GM19238 (cell line): ENCODE measurements at regions not wholly inside any gene's neighbourhood (a gene's known extent, or its start where the extent isn't known, plus 50 kb on each side); places are given as distances from the start of the nearest gene placed in this dataset.

Experiments
- DNase-seq: peaks from one replicate; pipeline ENCODE4 v3.0.0; 2011; ENCODE audit warnings: low spot score; ENCODE audit not compliant: insufficient read length

DNA sequence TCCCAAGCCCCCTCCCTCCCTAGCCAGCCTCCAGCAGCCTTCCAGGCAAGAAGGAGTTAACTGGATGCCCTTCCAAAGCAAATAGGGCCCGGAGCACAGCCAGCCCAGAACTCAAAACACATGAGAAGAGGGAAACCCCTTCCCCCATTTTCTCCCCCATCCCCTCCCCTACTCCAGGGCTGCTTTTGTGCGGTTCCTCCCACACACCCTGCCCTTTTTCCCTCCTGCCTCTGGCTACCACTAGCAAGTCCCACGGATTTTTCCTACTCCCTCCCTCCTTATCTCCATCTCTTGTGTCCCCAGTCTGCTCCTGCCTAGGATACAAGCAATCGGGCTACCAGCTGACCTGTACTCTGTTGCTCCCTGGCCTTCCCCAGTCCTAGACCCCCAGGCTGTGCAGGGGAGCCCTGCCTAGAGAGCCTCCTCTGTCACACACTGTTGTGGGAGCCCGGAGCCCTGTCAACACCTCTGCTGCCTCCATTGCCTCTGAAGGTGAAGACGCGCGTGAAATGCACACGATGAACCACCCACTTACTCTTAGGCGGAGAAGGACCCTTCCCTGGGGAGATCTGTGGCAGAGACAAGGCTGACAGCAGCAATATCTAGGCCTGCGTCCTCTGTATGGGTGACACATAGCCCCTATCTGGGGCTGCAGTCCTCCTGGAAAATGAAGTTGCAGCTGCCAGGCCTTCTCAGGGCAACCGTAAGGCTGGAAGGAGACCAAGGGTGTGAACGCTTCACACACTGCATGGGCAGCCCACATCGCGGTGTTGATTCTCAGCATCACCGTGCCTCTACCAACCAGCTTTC, 282.8 kb downstream of the MN1 start:
- DNase-seq = no peak

DNA sequence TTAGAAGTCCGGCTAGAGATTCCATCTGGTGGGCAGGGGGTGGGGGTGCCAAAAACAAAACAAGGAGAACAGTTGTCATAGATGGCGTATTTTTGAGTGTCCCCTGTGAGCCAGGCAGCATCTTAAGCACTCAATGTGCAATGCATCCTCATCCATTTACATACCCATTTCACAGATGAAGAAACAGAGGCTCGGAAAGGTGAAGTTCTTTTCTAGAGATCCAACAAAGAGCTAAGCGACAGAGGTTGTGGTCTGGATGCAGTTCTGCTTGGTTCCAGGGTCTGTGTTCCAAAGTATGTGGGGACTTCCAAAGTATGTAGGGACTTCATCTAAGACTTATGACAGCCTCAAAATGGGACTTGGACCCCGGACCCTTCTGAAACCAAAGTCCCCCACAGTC, 277.8 kb downstream of the MN1 start:
- no peak for DNase-seq

DNA sequence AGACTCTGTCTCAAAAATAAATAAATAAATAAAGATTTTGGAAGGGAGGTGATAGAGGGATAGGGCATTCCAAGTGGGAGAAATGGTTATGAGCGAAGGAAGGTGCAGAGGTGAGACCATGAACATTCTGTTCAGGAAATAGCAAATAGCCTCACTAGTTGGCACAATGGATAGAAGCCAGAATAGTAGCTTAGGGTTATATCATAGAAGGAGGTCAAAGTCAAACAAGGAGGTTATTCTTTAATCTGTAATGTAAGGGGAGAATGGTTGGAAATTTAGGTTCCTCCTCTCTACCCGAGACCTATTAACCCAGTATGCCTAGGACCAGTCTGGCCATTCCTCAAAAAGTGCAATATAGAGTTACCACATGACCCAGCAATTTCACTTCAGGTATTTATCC, 275.8 kb downstream of the MN1 start:
- no peak for DNase-seq

DNA sequence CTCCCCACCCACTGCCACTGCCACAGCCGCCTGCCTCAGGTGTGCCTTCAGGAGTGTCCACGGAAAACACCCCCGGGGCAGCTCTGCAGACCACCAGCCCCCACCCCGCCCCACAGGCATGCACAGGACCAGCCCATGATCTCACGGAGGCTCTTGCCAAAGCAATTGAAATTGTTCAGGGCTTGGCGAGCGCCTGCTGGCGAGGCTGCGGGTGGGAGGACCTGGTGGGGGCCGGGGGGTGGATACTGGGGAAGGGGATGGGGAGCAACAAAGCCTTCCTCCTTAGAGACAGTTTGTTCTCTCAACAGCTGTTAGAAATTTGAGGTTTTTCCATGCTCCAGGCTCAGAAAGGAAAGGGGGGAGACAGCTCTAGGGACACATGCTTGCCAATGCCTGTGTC, 274.7 kb downstream of the MN1 start:
- DNase-seq = no peak

DNA sequence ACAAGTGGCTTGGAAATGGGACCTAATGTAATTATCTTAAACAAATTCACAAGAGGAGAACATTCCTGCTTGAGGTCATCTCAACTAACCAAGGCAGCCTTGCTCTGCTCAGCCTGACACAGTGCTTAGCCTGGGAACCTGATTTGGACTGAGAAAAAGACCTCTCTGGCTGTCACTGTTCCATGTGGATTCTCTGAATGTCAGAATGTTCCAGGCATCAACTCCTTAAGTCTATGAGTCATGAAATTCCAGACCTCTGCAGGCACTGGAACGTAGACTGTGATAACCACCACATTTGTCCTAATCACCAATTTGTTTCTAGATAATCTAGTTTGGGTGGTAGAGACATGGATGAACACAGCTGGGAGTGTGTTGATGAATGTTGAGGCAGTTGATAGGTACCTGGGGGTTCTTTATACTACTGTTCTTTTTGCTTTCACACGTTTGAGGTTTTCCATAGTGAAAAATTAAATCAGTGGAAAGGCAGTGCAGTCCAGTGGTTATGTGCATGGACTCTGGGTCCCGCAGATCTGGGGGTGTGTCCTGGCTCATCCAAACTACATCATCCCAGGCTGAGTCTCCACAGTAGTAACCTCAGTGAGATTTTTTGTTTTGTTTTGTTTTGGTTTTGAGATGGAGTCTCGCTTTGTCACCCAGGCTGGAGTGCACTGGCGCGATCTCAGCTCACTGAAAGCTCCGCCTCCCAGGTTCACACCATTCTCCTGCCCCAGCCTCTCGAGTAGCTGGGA, 269.6 kb downstream of the MN1 start:
- no peak for DNase-seq

DNA sequence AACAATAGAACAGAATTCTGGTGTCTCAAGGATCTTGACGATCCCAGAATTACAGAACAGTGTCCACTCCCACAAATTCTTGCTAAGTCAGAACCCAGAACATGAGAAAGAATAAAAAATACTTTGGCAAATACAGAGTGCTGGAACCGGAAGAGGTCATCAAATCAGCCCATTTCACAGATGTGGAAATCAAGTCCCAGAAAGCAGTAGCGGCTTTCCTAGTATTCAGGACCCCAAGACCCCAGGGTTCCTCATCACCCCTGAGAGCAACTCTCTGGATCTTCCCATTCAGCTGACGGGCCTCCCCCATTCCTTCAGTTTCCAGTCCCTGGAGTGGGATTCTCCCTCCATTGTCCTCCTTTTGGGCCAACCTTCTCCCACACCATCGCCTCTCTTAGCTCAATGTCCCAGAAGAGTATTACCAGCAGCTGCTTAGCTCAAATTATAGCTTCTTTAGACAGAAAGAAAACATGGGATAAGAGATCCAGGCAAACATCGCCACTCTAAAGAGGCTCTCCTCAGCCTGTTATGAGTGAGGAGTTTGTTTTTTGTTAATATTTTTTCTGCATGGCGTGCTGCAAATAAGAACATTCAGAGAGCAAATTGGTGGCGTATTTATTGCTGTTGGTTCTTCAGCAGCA, 268.3 kb downstream of the MN1 start:
- DNase-seq = no peak

DNA sequence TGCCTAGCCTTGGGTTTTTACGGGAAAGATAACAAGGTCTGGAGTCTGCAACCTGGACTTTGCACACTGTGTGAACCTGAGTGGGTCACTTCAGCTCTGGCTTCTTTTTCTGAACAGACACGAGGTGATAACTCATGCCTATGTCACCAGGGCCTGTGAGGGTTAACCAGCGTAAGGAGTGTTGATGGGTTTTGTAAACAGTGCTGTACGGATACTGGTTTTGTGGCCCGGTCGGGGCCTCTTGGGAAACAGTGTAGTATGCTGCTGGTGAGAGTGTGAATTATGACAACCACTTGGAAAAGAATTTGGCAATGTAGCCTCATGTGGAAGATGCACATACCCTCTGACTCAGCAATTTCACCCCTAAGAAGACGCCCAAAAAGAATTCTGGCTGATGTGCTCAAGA, 266.8 kb downstream of the MN1 start:
- no peak for DNase-seq

DNA sequence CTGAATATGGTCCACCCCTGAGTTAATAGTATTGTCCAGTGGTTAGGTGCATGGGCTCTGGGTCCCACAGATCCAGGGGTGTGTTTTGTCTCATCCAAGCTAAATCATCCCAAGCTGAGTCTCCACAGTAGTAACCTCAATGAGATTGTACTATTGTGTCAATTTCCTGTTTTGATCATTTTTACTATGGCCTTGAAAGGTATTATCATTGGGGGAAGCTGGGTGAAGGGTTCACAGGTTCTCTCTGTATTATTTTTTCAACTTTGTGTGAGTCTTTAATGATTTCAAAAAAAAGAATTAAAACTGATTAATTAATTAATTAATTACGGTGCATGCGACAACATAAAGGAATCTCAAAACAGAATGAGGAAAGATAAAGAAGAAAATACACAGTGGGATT, 266.1 kb downstream of the MN1 start:
- DNase-seq = no peak

DNA sequence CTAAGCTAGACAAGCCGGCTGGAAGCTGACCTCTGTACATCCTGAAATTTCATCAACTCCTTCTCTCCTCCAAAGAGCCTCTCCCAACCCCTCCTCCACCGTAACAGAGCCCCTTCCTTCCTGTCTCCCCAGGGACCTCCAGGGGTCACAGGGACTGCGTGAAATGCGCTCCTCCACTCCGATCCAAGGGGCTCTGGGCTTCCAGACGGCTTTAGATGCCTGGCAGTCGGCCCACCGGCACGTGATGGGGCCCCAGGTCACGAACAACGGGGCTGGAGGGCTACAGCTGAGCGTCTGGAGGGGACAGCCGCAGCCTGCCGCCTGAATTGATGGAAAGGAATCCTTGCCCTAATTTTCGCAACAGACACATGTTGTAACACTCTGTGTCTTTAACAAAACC, 264.1 kb downstream of the MN1 start:
- no peak for DNase-seq

DNA sequence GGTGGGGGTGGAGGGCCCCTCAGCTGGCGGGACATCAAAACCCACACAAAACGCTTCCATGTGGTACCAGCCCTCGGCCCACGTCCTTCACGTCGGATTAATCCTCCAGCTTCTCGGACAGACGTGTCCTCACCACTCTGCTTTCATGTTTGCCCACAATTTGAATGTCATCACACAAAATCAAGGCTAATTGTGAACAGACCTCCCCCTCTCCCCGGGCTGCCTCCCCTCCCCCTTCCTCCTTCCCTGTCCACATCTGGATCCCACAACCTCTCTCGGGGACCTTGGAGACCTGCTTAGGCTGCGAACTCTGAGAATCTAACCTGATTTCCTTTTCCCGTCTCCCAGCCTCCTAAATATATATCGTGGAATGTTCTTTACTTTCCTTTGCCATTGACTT, 262.9 kb downstream of the MN1 start:
- no peak for DNase-seq

DNA sequence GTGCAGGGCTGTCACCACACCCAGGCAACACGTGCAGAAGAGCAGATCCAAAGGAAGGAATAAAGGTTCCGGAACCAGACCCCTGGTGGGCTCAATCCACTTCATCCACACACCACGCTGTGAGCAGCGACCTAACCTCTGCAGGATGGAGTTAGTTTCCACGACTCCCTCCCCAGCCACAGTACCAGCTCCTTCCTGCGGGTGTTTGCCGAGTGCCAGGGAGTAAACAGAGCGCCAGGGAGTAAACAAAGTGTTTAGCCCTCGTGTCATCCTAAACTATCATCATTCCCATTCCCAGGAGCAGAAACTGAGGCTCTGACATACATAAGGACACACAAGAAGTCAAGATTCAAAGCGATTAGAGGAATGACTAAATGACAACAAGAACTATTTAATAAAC, 261.3 kb downstream of the MN1 start:
- no peak for DNase-seq

DNA sequence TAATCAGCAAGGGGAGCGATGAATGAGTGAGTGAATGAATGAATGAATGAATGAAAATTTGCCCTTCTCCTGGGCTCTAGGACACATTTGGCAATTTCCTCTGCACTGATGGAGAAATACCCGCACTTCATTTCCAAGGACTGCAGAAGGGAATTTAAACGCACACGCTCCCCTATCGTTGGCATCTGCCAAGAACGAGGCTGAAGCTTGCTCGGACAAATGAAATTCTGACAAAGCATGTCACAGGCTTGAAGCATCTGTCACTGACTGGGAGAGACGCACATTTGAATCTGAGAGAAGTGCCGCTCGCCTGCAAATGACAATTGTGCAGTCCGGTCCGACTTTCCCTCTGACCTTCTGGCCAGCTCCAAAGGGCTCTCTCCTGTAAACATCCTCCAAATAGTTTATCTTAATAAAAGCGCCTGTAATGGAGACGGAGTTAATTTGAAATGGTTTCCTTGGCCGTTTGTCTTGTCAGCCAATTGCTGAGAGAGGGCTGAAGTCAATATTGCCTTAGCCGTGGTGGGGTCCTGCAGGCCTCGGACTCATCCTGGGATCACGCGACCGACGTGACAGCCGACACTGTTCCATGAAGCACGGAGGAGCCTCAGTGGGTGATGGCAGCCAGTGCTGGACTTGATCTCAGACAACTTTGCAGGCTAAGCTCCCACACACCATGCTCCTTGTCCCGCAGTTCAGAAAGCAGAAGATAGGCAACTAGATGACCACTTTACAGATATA, 260.7 kb downstream of the MN1 start:
- DNase-seq = no peak

DNA sequence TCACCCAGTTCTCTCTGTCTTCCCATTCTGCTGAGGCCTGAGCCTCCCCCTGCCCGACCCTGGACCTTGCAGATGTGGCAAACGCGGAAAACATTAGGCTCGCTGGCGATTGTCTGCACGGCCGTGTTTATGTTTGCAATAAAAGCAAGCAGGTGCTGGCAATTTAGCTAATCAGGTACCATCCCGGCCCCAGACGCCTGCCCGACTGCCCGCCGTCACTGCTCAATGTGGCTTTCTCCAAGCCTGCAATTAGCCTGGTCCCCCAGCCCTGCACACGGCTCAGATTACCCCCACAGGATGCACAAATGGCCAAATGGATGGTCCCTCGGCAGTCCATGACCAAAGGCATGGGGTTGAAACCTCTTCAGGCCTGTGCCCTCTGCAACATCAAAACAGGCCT, 259.7 kb downstream of the MN1 start:
- no peak for DNase-seq

DNA sequence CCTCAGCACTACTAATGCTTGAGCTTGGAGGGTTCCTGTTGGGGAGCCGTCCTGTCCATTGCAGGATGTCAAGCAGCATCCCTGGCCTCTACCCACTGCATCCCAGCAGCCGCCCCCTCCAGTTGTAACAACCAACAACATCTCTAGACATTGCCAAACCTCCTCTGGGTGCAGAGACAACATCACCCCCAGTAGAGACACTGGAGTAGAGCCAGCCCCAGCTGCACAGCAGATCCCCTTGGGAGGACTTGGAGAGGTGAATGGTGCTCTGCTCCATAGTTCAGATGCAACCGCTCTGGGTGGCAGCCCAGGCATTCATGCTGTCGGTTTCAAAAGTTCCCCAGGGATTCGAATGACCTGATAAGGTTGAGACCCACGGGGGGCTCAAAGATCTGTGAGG, 259.0 kb downstream of the MN1 start:
- no peak for DNase-seq

DNA sequence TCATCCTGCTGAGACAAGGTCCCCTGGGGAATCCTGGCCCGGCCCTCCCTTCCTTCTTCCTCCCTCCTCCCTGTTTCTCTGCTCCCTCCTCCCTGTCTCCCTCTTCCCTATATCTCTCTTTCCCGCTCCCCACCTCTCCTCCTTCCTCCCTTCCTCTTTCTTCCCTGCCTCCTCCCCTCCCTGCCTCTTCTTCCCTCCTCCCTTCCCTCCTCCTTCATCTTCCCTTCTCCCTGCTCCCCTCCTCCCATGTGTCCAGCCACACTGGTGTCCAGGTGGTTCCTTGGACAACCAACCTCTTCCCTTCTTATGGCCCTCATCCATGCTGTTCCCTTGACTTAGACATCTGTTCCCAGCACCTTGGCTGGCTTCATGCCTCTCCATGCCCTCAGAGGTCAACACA, 258.1 kb downstream of the MN1 start:
- DNase-seq = no peak

DNA sequence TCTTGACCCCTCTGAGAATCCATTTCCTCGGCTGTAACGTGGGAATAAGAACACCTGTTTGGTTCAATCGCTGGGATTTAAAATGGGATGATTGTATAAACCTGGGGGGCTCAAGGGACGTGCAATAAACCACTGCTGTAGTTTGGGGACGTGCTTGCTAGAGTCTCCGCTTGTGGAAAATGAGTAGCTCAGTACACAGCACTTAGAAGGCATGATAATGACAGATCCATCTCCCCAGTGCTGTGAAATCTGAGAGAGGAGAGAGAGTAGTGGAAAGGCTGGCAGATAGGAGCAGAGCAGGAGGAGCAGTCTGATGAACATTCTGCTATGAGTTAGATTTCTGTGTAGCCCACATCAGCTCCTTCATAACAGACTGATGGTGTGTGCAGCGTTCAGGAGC, 256.5 kb downstream of the MN1 start:
- DNase-seq = no peak

DNA sequence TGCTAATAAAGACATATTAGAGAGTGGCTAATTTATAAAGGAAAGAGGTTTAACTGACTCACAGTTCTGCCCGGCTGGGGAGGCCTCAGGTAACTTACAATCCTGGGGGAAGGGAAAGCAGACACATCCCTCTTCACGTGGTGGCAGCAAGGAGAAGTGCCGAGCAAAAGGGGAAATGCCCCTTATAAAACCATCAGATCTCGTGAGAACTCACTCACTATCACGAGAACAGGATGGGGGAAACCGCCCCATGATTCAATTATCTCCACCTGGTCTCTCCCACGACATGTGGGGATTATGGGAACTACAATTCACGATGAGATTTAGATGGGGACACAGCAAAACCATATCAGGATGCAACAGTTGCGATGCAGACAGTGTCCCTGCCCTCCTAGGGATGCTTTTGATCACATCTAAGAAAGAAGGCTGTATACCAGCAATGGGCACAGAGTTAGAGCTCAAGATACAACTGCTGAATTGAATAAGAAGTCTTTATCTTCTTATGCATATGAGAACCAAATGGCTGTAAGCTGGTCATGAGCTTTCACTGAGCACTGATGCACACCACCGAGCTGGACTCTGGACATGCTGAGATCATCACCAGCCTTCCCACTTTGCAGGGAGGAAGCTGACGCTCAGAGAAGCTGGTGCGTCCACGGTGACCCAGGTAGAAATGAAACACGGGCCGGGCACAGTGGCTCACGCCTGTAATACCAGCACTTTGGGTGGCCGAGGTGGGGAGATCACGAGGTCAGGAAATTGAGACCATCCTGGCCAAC, 255.2 kb downstream of the MN1 start:
- no peak for DNase-seq

DNA sequence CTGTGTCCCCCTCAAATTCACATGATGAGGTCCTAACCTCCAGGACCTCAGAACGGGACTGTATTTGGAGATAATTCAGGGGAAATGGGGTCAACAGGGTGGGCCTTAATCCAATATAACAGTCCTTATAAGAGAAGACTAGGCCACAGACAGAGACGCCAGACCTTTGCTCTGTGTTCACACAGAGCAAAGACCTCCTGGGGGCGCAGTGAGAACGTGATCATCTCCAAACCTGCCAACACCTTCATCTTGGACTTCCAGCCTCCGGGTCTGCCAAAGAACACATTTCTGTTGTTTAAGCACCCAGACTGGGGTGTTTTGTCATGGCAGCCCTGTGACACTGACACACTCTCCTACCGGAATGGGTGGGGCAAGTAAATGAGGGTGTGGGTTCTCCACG, 250.2 kb downstream of the MN1 start:
- DNase-seq = no peak

DNA sequence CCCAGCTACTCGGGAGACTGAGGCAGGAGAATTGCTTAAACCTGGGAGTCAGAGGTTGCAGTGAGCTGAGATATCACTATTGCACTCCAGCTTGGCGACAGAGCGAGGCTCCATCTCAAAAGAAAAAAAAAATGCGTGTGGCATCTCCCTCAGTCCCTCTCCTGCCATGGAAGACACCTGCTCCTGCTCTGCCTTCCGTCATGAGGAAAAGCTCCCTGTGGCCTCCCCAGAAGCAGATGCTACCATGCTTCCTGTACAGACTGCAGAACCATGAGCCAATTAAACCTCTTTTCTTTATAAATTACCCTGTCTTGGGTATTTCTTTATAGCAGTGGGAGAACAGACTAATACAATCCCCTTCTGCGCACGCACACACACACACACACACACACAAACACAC, 249.4 kb downstream of the MN1 start:
- DNase-seq = no peak

DNA sequence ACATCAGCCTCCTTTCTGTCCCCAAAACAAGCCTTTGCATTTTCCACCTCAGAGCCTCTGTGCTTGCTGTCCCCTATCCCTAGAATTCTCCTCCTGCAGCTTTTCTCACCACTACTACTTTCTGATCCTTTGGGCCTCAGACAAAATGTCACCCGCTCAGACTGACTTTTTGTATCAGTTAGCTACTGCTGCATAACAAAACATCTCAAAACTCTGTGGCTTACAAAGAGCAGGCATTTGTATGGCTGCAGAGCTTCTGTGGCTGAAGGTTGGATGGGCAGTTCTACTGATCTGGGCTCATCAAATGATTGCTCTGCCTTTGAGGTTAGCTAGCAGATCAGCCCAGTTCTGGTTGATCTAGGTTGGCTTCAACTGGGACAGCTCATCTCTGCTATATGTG, 248.7 kb downstream of the MN1 start:
- DNase-seq = no peak
